HL-60 (cell line): ENCODE measurements at regions not wholly inside any gene's neighbourhood (a gene's known extent, or its start where the extent isn't known, plus 50 kb on each side); places are given as distances from the start of the nearest gene placed in this dataset.

Experiments used
- CTCF ChIP-seq: IDR thresholded peaks from one replicate; pipeline ENCODE4 v1.5.1; 2011; ENCODE audit warnings: low read length, control low read depth, inconsistent platforms; ENCODE audit not compliant: insufficient read depth
- POLR2AphosphoS5 ChIP-seq: IDR thresholded peaks from 2 replicates; pipeline ENCODE4 v1.6.1; 2012; ENCODE audit warnings: low read depth
- TF ChIP-seq, protein P1 (sequence below): IDR thresholded peaks from 2 replicates; pipeline ENCODE4 v1.6.1; 2012; ENCODE audit warnings: low read depth; ENCODE audit not compliant: insufficient replicate concordance

DNA sequence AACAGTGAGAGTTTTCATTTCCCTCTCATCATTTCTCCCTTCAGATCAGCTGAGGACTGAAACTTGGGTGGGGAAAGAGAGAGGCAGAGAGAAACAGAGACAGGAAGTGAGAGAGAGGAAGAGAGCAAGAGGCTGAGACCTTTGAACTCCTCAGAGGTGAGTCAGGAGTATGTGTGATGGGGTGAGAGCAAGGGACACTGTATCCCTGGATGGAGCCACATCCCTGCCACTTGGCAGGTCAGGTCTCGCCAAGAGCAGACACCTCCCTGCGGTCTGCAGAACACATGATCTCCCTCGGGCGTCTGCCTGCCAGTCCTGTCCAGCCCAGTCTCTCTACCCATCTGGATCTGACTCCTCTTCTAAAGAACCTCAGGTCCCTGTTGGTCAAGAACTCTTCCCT lies 62.7 kb upstream of the SYNDIG1 start:
- TF ChIP-seq POLR2AphosphoS5, result no peak
- TF ChIP-seq, protein P1, sequence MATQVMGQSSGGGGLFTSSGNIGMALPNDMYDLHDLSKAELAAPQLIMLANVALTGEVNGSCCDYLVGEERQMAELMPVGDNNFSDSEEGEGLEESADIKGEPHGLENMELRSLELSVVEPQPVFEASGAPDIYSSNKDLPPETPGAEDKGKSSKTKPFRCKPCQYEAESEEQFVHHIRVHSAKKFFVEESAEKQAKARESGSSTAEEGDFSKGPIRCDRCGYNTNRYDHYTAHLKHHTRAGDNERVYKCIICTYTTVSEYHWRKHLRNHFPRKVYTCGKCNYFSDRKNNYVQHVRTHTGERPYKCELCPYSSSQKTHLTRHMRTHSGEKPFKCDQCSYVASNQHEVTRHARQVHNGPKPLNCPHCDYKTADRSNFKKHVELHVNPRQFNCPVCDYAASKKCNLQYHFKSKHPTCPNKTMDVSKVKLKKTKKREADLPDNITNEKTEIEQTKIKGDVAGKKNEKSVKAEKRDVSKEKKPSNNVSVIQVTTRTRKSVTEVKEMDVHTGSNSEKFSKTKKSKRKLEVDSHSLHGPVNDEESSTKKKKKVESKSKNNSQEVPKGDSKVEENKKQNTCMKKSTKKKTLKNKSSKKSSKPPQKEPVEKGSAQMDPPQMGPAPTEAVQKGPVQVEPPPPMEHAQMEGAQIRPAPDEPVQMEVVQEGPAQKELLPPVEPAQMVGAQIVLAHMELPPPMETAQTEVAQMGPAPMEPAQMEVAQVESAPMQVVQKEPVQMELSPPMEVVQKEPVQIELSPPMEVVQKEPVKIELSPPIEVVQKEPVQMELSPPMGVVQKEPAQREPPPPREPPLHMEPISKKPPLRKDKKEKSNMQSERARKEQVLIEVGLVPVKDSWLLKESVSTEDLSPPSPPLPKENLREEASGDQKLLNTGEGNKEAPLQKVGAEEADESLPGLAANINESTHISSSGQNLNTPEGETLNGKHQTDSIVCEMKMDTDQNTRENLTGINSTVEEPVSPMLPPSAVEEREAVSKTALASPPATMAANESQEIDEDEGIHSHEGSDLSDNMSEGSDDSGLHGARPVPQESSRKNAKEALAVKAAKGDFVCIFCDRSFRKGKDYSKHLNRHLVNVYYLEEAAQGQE, result no peak
- TF ChIP-seq CTCF, result no peak
